ENCODE measurements at regions not wholly inside any gene's neighbourhood (a gene's known extent, or its start where the extent isn't known, plus 50 kb on each side); places are given as distances from the start of the nearest gene placed in this dataset.

DNA sequence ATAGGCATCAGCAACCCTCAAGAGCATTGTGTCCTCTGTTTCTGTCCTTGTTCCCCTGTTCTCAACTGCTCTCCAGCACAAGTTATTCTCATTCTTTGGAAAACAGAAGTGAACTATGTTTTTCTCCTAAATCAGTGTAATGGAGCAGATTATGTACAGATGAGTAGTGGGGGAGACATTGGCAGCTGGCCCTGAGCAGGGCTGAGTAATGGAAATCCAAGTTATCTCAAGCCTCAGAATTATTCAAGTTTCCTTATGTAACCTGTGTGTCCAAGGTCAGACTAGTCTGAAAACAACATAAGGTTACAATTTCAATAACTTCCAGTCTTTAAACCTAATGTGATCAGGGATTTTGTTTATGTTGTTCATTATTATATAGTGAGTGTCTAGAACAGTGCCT is 116.1 kb upstream of the FUT8 start (continued):
- TF ChIP-seq, protein P1, sequence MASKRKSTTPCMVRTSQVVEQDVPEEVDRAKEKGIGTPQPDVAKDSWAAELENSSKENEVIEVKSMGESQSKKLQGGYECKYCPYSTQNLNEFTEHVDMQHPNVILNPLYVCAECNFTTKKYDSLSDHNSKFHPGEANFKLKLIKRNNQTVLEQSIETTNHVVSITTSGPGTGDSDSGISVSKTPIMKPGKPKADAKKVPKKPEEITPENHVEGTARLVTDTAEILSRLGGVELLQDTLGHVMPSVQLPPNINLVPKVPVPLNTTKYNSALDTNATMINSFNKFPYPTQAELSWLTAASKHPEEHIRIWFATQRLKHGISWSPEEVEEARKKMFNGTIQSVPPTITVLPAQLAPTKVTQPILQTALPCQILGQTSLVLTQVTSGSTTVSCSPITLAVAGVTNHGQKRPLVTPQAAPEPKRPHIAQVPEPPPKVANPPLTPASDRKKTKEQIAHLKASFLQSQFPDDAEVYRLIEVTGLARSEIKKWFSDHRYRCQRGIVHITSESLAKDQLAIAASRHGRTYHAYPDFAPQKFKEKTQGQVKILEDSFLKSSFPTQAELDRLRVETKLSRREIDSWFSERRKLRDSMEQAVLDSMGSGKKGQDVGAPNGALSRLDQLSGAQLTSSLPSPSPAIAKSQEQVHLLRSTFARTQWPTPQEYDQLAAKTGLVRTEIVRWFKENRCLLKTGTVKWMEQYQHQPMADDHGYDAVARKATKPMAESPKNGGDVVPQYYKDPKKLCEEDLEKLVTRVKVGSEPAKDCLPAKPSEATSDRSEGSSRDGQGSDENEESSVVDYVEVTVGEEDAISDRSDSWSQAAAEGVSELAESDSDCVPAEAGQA (IDR thresholded peaks at IDR 0.05; ENCODE audit: low read depth): no peak
- TF ChIP-seq, protein P1 (CRISPR knock-in tag; IDR thresholded peaks at IDR 0.05; ENCODE audit: borderline replicate concordance): no peak
- TF ChIP-seq HMGA1 (CRISPR knock-in tag; conservative IDR thresholded peaks at IDR 0.05): no peak
- TF ChIP-seq ZNF790 (CRISPR knock-in tag; IDR thresholded peaks at IDR 0.05; ENCODE audit: borderline replicate concordance): no peak
- no peak for TF ChIP-seq ZNF30 (CRISPR knock-in tag; IDR thresholded peaks at IDR 0.05)
- no peak for TF ChIP-seq ZNF383 (CRISPR knock-in tag; IDR thresholded peaks at IDR 0.05; ENCODE audit: borderline replicate concordance)
- TF ChIP-seq, protein P2, sequence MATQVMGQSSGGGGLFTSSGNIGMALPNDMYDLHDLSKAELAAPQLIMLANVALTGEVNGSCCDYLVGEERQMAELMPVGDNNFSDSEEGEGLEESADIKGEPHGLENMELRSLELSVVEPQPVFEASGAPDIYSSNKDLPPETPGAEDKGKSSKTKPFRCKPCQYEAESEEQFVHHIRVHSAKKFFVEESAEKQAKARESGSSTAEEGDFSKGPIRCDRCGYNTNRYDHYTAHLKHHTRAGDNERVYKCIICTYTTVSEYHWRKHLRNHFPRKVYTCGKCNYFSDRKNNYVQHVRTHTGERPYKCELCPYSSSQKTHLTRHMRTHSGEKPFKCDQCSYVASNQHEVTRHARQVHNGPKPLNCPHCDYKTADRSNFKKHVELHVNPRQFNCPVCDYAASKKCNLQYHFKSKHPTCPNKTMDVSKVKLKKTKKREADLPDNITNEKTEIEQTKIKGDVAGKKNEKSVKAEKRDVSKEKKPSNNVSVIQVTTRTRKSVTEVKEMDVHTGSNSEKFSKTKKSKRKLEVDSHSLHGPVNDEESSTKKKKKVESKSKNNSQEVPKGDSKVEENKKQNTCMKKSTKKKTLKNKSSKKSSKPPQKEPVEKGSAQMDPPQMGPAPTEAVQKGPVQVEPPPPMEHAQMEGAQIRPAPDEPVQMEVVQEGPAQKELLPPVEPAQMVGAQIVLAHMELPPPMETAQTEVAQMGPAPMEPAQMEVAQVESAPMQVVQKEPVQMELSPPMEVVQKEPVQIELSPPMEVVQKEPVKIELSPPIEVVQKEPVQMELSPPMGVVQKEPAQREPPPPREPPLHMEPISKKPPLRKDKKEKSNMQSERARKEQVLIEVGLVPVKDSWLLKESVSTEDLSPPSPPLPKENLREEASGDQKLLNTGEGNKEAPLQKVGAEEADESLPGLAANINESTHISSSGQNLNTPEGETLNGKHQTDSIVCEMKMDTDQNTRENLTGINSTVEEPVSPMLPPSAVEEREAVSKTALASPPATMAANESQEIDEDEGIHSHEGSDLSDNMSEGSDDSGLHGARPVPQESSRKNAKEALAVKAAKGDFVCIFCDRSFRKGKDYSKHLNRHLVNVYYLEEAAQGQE (IDR thresholded peaks at IDR 0.05; ENCODE audit: borderline replicate concordance in 1 of 2, low read depth in 1 of 2, low read length in 2 of 2): no peak
- TF ChIP-seq ZNF773 (CRISPR knock-in tag; IDR thresholded peaks at IDR 0.05; ENCODE audit: borderline replicate concordance): no peak
- TF ChIP-seq ARNTL (CRISPR knock-in tag; IDR thresholded peaks at IDR 0.05): no peak
- TF ChIP-seq ZNF276 (CRISPR knock-in tag; IDR thresholded peaks at IDR 0.05; ENCODE audit: low read depth): no peak
- no peak for TF ChIP-seq IRF1 (CRISPR knock-in tag; IDR thresholded peaks at IDR 0.05; ENCODE audit: low read depth)
- TF ChIP-seq, protein P3, sequence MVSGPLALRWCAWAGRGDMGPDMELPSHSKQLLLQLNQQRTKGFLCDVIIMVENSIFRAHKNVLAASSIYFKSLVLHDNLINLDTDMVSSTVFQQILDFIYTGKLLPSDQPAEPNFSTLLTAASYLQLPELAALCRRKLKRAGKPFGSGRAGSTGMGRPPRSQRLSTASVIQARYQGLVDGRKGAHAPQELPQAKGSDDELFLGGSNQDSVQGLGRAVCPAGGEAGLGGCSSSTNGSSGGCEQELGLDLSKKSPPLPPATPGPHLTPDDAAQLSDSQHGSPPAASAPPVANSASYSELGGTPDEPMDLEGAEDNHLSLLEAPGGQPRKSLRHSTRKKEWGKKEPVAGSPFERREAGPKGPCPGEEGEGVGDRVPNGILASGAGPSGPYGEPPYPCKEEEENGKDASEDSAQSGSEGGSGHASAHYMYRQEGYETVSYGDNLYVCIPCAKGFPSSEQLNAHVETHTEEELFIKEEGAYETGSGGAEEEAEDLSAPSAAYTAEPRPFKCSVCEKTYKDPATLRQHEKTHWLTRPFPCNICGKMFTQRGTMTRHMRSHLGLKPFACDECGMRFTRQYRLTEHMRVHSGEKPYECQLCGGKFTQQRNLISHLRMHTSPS (CRISPR knock-in tag; IDR thresholded peaks at IDR 0.05; ENCODE audit: low read depth): no peak
